HG03378 (cell line): ENCODE measurements at regions not wholly inside any gene's neighbourhood (a gene's known extent, or its start where the extent isn't known, plus 50 kb on each side); places are given as distances from the start of the nearest gene placed in this dataset.

Experiments
- ATAC-seq: cut with Tn5 transposase; IDR thresholded peaks from one replicate; pipeline ENCODE4 v1.9.1; 2021; ENCODE audit warnings: mild to moderate bottlenecking, moderate library complexity; ENCODE audit not compliant: unreplicated experiment

GRCh38 chr7:47149208-47149839 lies 432.6 kb downstream of the TNS3 start:
- peak; percentile 81 for ATAC-seq

- ATAC-seq, result no peak
Measured at GRCh38 chr7:47148536-47149207, 433.2 kb downstream of the TNS3 start.

- ATAC-seq, result peak; percentile 58
Measured at GRCh38 chr7:47147213-47147631, 434.7 kb downstream of the TNS3 start.

GRCh38 chr7:47145982-47146381 lies 435.9 kb downstream of the TNS3 start:
- no peak for ATAC-seq

GRCh38 chr7:47145186-47145725 lies 436.7 kb downstream of the TNS3 start:
- ATAC-seq, result no peak

- ATAC-seq, result no peak
Measured at GRCh38 chr7:47143339-47143738, 438.6 kb downstream of the TNS3 start.

- ATAC-seq, result no peak
Measured at GRCh38 chr7:47142867-47143175, 439.1 kb downstream of the TNS3 start.

GRCh38 chr7:47142169-47142866 lies 439.6 kb downstream of the TNS3 start:
- ATAC-seq, result no peak

GRCh38 chr7:47132471-47132870 lies 449.4 kb downstream of the TNS3 start:
- ATAC-seq, result no peak

GRCh38 chr7:47128700-47129099 lies 453.2 kb downstream of the TNS3 start:
- ATAC-seq, result no peak

GRCh38 chr7:47125529-47125928 lies 456.4 kb downstream of the TNS3 start:
- ATAC-seq, result no peak

GRCh38 chr7:47119261-47119865 lies 462.5 kb downstream of the TNS3 start:
- no peak for ATAC-seq

GRCh38 chr7:47104206-47104549 lies 477.7 kb downstream of the TNS3 start:
- no peak for ATAC-seq

GRCh38 chr7:47103498-47104205 lies 478.3 kb downstream of the TNS3 start:
- ATAC-seq, result no peak

GRCh38 chr7:47102331-47102841 lies 479.5 kb downstream of the TNS3 start:
- ATAC-seq, result no peak

GRCh38 chr7:47100817-47101435 lies 481.0 kb downstream of the TNS3 start:
- no peak for ATAC-seq

- ATAC-seq, result no peak
Measured at GRCh38 chr7:47100148-47100816, 481.6 kb downstream of the TNS3 start.

- no peak for ATAC-seq
Measured at GRCh38 chr7:47097431-47097830, 484.5 kb downstream of the TNS3 start.

GRCh38 chr7:47095946-47096345 lies 486.0 kb downstream of the TNS3 start:
- no peak for ATAC-seq

GRCh38 chr7:47094462-47094861 lies 487.4 kb downstream of the TNS3 start:
- ATAC-seq, result no peak
